ENCODE measurements at regions not wholly inside any gene's neighbourhood (a gene's known extent, or its start where the extent isn't known, plus 50 kb on each side); places are given as distances from the start of the nearest gene placed in this dataset.

DNA sequence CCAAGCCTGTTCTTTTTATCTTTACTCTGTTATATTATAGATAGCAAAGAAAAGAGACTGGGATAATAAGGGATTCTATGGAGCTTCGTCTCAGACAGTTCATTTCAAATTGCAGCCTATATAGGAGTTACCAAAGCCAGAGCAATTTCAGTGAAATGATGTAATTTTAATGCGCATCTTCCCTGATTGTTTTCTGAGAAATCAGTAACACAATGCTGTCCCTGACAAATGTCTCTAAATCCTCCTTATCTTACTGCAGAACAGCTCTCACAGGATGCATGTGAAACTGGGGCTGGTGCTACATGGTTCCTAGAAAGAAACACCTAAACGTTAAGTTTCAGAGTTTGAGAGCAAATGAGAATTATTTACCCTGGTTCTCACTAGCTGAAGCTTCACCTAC lies 467.9 kb upstream of the ANO3 start:
- no peaks in the 10 kb centered on the region for H3K27me3 Mint-ChIP-seq (ENCODE audit: low read depth)
- H3K27ac Mint-ChIP-seq = no peak overlapping the region
- TF ChIP-seq TCF7 (CRISPR knock-in tag; IDR thresholded peaks at IDR 0.05; ENCODE audit: low read depth) = no peak
- no peak for TF ChIP-seq RORB (CRISPR knock-in tag; IDR thresholded peaks at IDR 0.05)
- TF ChIP-seq CDX4 (CRISPR knock-in tag; IDR thresholded peaks at IDR 0.05; ENCODE audit: borderline replicate concordance) = no peak
- TF ChIP-seq SMAD3 (CRISPR knock-in tag; IDR thresholded peaks at IDR 0.05; ENCODE audit: borderline replicate concordance) = no peak
- TF ChIP-seq, protein P1, sequence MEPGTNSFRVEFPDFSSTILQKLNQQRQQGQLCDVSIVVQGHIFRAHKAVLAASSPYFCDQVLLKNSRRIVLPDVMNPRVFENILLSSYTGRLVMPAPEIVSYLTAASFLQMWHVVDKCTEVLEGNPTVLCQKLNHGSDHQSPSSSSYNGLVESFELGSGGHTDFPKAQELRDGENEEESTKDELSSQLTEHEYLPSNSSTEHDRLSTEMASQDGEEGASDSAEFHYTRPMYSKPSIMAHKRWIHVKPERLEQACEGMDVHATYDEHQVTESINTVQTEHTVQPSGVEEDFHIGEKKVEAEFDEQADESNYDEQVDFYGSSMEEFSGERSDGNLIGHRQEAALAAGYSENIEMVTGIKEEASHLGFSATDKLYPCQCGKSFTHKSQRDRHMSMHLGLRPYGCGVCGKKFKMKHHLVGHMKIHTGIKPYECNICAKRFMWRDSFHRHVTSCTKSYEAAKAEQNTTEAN (CRISPR knock-in tag; IDR thresholded peaks at IDR 0.05) = no peak
- TF ChIP-seq, protein P2, sequence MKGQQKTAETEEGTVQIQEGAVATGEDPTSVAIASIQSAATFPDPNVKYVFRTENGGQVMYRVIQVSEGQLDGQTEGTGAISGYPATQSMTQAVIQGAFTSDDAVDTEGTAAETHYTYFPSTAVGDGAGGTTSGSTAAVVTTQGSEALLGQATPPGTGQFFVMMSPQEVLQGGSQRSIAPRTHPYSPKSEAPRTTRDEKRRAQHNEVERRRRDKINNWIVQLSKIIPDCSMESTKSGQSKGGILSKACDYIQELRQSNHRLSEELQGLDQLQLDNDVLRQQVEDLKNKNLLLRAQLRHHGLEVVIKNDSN (CRISPR knock-in tag; IDR thresholded peaks at IDR 0.05) = no peak
- TF ChIP-seq, protein P3, sequence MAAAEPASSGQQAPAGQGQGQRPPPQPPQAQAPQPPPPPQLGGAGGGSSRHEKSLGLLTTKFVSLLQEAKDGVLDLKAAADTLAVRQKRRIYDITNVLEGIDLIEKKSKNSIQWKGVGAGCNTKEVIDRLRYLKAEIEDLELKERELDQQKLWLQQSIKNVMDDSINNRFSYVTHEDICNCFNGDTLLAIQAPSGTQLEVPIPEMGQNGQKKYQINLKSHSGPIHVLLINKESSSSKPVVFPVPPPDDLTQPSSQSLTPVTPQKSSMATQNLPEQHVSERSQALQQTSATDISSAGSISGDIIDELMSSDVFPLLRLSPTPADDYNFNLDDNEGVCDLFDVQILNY (CRISPR knock-in tag; IDR thresholded peaks at IDR 0.05) = no peak
- TF ChIP-seq, protein P4, sequence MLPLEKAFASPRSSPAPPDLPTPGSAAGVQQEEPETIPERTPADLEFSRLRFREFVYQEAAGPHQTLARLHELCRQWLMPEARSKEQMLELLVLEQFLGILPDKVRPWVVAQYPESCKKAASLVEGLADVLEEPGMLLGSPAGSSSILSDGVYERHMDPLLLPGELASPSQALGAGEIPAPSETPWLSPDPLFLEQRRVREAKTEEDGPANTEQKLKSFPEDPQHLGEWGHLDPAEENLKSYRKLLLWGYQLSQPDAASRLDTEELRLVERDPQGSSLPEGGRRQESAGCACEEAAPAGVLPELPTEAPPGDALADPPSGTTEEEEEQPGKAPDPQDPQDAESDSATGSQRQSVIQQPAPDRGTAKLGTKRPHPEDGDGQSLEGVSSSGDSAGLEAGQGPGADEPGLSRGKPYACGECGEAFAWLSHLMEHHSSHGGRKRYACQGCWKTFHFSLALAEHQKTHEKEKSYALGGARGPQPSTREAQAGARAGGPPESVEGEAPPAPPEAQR (CRISPR knock-in tag; IDR thresholded peaks at IDR 0.05) = no peak
- TF ChIP-seq, protein P5, sequence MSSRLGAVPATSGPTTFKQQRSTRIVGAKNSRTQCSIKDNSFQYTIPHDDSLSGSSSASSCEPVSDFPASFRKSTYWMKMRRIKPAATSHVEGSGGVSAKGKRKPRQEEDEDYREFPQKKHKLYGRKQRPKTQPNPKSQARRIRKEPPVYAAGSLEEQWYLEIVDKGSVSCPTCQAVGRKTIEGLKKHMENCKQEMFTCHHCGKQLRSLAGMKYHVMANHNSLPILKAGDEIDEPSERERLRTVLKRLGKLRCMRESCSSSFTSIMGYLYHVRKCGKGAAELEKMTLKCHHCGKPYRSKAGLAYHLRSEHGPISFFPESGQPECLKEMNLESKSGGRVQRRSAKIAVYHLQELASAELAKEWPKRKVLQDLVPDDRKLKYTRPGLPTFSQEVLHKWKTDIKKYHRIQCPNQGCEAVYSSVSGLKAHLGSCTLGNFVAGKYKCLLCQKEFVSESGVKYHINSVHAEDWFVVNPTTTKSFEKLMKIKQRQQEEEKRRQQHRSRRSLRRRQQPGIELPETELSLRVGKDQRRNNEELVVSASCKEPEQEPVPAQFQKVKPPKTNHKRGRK (CRISPR knock-in tag; IDR thresholded peaks at IDR 0.05; ENCODE audit: borderline replicate concordance) = no peak
- TF ChIP-seq NFYB (CRISPR knock-in tag; conservative IDR thresholded peaks at IDR 0.05; ENCODE audit: low read depth) = no peak
- TF ChIP-seq, protein P6, sequence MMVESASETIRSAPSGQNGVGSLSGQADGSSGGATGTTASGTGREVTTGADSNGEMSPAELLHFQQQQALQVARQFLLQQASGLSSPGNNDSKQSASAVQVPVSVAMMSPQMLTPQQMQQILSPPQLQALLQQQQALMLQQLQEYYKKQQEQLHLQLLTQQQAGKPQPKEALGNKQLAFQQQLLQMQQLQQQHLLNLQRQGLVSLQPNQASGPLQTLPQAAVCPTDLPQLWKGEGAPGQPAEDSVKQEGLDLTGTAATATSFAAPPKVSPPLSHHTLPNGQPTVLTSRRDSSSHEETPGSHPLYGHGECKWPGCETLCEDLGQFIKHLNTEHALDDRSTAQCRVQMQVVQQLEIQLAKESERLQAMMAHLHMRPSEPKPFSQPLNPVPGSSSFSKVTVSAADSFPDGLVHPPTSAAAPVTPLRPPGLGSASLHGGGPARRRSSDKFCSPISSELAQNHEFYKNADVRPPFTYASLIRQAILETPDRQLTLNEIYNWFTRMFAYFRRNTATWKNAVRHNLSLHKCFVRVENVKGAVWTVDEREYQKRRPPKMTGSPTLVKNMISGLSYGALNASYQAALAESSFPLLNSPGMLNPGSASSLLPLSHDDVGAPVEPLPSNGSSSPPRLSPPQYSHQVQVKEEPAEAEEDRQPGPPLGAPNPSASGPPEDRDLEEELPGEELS (CRISPR knock-in tag; IDR thresholded peaks at IDR 0.05) = no peak
- TF ChIP-seq PRRX2 (CRISPR knock-in tag; IDR thresholded peaks at IDR 0.05) = no peak
- TF ChIP-seq, protein P7, sequence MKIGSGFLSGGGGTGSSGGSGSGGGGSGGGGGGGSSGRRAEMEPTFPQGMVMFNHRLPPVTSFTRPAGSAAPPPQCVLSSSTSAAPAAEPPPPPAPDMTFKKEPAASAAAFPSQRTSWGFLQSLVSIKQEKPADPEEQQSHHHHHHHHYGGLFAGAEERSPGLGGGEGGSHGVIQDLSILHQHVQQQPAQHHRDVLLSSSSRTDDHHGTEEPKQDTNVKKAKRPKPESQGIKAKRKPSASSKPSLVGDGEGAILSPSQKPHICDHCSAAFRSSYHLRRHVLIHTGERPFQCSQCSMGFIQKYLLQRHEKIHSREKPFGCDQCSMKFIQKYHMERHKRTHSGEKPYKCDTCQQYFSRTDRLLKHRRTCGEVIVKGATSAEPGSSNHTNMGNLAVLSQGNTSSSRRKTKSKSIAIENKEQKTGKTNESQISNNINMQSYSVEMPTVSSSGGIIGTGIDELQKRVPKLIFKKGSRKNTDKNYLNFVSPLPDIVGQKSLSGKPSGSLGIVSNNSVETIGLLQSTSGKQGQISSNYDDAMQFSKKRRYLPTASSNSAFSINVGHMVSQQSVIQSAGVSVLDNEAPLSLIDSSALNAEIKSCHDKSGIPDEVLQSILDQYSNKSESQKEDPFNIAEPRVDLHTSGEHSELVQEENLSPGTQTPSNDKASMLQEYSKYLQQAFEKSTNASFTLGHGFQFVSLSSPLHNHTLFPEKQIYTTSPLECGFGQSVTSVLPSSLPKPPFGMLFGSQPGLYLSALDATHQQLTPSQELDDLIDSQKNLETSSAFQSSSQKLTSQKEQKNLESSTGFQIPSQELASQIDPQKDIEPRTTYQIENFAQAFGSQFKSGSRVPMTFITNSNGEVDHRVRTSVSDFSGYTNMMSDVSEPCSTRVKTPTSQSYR (CRISPR knock-in tag; IDR thresholded peaks at IDR 0.05) = no peak
- no peak for TF ChIP-seq ZNF232 (CRISPR knock-in tag; IDR thresholded peaks at IDR 0.05)
- ChIA-PET CTCF (no interaction called here), POLR2A (no interaction called here)
- H3K36me3 Mint-ChIP-seq = no peaks in the 10 kb centered on the region
- ATAC-seq (no peak), DNase-seq (ENCODE audit: low spot score) (no peak)
- H3K4me3 Mint-ChIP-seq = no peak overlapping the region
- peaks cover 9% of the 10 kb centered on the region for H3K4me1 Mint-ChIP-seq
- no peaks in the 10 kb centered on the region for H3K9me3 Mint-ChIP-seq
